ENCODE measurements at regions not wholly inside any gene's neighbourhood (a gene's known extent, or its start where the extent isn't known, plus 50 kb on each side); places are given as distances from the start of the nearest gene placed in this dataset.

GRCh38 chr6:120200853-120201252 lies 851.3 kb upstream of the MAN1A1 start:
- intact Hi-C loops (cut with micrococcal nuclease), result no loop called here
- no peaks in the 10 kb centered on the region for H3K36me3 Mint-ChIP-seq (ENCODE audit: insufficient read depth, unreplicated experiment)

GRCh38 chr6:120198033-120198432 lies 848.5 kb upstream of the MAN1A1 start:
- Mint-ChIP-seq H3K4me3 (ENCODE audit: unreplicated experiment) (no peak overlapping the region), H3K4me1 (ENCODE audit: insufficient read depth, unreplicated experiment) (peaks cover 4% of the 10 kb centered on the region), H3K27me3 (ENCODE audit: insufficient read depth, unreplicated experiment) (no peaks in the 10 kb centered on the region), H3K9me3 (ENCODE audit: unreplicated experiment) (peaks cover 7% of the 10 kb centered on the region), H3K27ac (ENCODE audit: low read depth, unreplicated experiment) (no peak overlapping the region), H3K36me3 (ENCODE audit: insufficient read depth, unreplicated experiment) (no peaks in the 10 kb centered on the region)
- POLR2A ChIA-PET, result interaction anchor here (0.6 to 0.9 kb wide), 2 partner anchors 8 to 554 kb away, joined by 3 read pairs; no protein-coding TSS in a partner anchor
- intact Hi-C loops (cut with micrococcal nuclease), result no loop called here
- BruUV-seq (replicated peaks), result no TSS peak
- no peak for TF ChIP-seq CTCF (IDR thresholded peaks at IDR 0.05; ENCODE audit: unreplicated experiment)
- CTCF ChIA-PET, result interaction anchor here (1.5 kb wide), 1 partner anchor 11 kb away, joined by 3 read pairs; no protein-coding TSS in a partner anchor
- DNase-seq (ENCODE audit: unreplicated experiment), result peak; percentile 39

More at GRCh38 chr6:120200853-120201252, 851.3 kb upstream of the MAN1A1 start:
- Mint-ChIP-seq H3K27me3 (ENCODE audit: insufficient read depth, unreplicated experiment) (no peaks in the 10 kb centered on the region), H3K9me3 (ENCODE audit: unreplicated experiment) (peaks cover 7% of the 10 kb centered on the region), H3K4me1 (ENCODE audit: insufficient read depth, unreplicated experiment) (peaks cover 6% of the 10 kb centered on the region), H3K27ac (ENCODE audit: low read depth, unreplicated experiment) (no peak overlapping the region), H3K4me3 (ENCODE audit: unreplicated experiment) (no peak overlapping the region)
- POLR2A ChIA-PET, result no interaction called here
- DNase-seq (ENCODE audit: unreplicated experiment), result no peak
- CTCF ChIA-PET, result interaction anchor here (0.6 kb wide), 1 partner anchor 178 kb away, joined by 3 read pairs; no protein-coding TSS in a partner anchor
- no peak for TF ChIP-seq CTCF (IDR thresholded peaks at IDR 0.05; ENCODE audit: unreplicated experiment)
- no TSS peak for BruUV-seq (replicated peaks)

GRCh38 chr6:120186080-120186479 lies 836.5 kb upstream of the MAN1A1 start:
- intact Hi-C loops (cut with micrococcal nuclease), result no loop called here
- H3K27ac Mint-ChIP-seq (ENCODE audit: low read depth, unreplicated experiment), result no peak overlapping the region
- no peaks in the 10 kb centered on the region for H3K36me3 Mint-ChIP-seq (ENCODE audit: insufficient read depth, unreplicated experiment)
- no TSS peak for BruUV-seq (replicated peaks)
- ChIA-PET POLR2A (no interaction called here), CTCF (no interaction called here)
- H3K27me3 Mint-ChIP-seq (ENCODE audit: insufficient read depth, unreplicated experiment), result no peaks in the 10 kb centered on the region
- DNase-seq (ENCODE audit: unreplicated experiment), result no peak
- TF ChIP-seq CTCF (IDR thresholded peaks at IDR 0.05; ENCODE audit: unreplicated experiment), result no peak
- H3K9me3 Mint-ChIP-seq (ENCODE audit: unreplicated experiment), result no peaks in the 10 kb centered on the region
- H3K4me1 Mint-ChIP-seq (ENCODE audit: insufficient read depth, unreplicated experiment), result peaks cover 6% of the 10 kb centered on the region
- no peak overlapping the region for H3K4me3 Mint-ChIP-seq (ENCODE audit: unreplicated experiment)

GRCh38 chr6:120173250-120173649 lies 823.7 kb upstream of the MAN1A1 start:
- peaks cover 10% of the 10 kb centered on the region for H3K4me1 Mint-ChIP-seq (ENCODE audit: insufficient read depth, unreplicated experiment)
- no peak for DNase-seq (ENCODE audit: unreplicated experiment)
- no peaks in the 10 kb centered on the region for H3K36me3 Mint-ChIP-seq (ENCODE audit: insufficient read depth, unreplicated experiment)
- peaks cover 11% of the 10 kb centered on the region for H3K27me3 Mint-ChIP-seq (ENCODE audit: insufficient read depth, unreplicated experiment)
- ChIA-PET CTCF (no interaction called here), POLR2A (no interaction called here)
- no peaks in the 10 kb centered on the region for H3K9me3 Mint-ChIP-seq (ENCODE audit: unreplicated experiment)
- BruUV-seq (replicated peaks), result no TSS peak
- H3K27ac Mint-ChIP-seq (ENCODE audit: low read depth, unreplicated experiment), result no peak overlapping the region
- intact Hi-C loops (cut with micrococcal nuclease), result no loop called here
- H3K4me3 Mint-ChIP-seq (ENCODE audit: unreplicated experiment), result no peak overlapping the region
- TF ChIP-seq CTCF (IDR thresholded peaks at IDR 0.05; ENCODE audit: unreplicated experiment), result no peak
